OCI-LY1 (cell line): ENCODE measurements at regions not wholly inside any gene's neighbourhood (a gene's known extent, or its start where the extent isn't known, plus 50 kb on each side); places are given as distances from the start of the nearest gene placed in this dataset.

ENCODE experiments used
- EZH2 ChIP-seq: fragments of 200-600 bp; sonication (generic), shearing (Covaris generic); IDR thresholded peaks from 2 replicates; pipeline ENCODE4 v1.8.0; 2017; ENCODE audit warnings: borderline replicate concordance, mixed run types, mild to moderate bottlenecking, antibody characterized with exemption, low read length, moderate library complexity, mixed read lengths
- TF ChIP-seq, protein P1 (sequence below): fragments of 200-600 bp; sonication (generic), shearing (Covaris generic); IDR thresholded peaks from 2 replicates; pipeline ENCODE4 v1.5.1; 2017; ENCODE audit warnings: mild to moderate bottlenecking, antibody characterized with exemption, low read length, moderate library complexity, mixed read lengths

DNA sequence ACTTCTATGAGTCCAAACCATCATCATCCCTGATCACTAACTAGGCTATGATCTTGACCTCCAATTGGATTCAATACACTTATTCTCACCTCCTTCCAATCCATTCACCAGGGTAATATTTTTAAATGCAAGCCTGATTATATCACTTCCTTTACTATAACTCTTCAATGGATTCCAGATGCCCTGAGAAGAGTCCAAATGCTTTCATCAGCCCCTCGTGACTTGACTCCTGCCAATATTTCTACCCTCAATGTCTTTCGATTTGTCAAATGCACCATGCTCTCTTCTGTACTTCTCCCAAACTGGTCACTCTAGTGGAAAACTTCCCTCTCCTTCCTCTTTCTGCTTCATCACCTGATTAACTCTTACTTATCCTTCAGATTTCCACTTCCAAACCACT lies 70.8 kb downstream of the CD164 start:
- TF ChIP-seq, protein P1, sequence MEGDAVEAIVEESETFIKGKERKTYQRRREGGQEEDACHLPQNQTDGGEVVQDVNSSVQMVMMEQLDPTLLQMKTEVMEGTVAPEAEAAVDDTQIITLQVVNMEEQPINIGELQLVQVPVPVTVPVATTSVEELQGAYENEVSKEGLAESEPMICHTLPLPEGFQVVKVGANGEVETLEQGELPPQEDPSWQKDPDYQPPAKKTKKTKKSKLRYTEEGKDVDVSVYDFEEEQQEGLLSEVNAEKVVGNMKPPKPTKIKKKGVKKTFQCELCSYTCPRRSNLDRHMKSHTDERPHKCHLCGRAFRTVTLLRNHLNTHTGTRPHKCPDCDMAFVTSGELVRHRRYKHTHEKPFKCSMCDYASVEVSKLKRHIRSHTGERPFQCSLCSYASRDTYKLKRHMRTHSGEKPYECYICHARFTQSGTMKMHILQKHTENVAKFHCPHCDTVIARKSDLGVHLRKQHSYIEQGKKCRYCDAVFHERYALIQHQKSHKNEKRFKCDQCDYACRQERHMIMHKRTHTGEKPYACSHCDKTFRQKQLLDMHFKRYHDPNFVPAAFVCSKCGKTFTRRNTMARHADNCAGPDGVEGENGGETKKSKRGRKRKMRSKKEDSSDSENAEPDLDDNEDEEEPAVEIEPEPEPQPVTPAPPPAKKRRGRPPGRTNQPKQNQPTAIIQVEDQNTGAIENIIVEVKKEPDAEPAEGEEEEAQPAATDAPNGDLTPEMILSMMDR: no peak
- no peak for TF ChIP-seq EZH2
